Transverse colon (tissue), 4 donors: ENCODE measurements at regions not wholly inside any gene's neighbourhood (a gene's known extent, or its start where the extent isn't known, plus 50 kb on each side); places are given as distances from the start of the nearest gene placed in this dataset.

Source experiments
- DNase-seq: peaks from one replicate; pipeline ENCODE4 v3.0.0-alpha.2; 2019
- H3K27ac ChIP-seq, 4 donors: fragments of 200-600 bp; sonication (generic); 2 replicates each; pipeline ENCODE4 v1.5.1; 2016 to 2018; ENCODE audit warnings: inconsistent platforms in 4 of 4
- H3K27me3 ChIP-seq: fragments of 200-600 bp; sonication (generic); 2 replicates; pipeline ENCODE4 v1.5.1; 2017; ENCODE audit warnings: inconsistent platforms
- H3K36me3 ChIP-seq, 4 donors: fragments of 200-600 bp; sonication (generic); 2 replicates each; pipeline ENCODE4 v1.5.1; 2017 to 2019; ENCODE audit warnings: inconsistent platforms in 4 of 4
- H3K4me1 ChIP-seq, 4 donors: fragments of 200-600 bp; sonication (generic); 2 replicates each; pipeline ENCODE4 v1.5.1; 2017 to 2020; ENCODE audit warnings: inconsistent platforms in 4 of 4
- H3K4me3 ChIP-seq, 4 donors: fragments of 200-600 bp; sonication (generic); 1 replicate in 1 of 4; 2 replicates in 3 of 4; pipeline versions ENCODE4 v1.5.1 to v1.6.1; 2017 to 2019; ENCODE audit warnings: inconsistent platforms in 4 of 4
- H3K9me3 ChIP-seq, 2 donors: fragments of 200-600 bp; sonication (generic); 2 replicates each; pipeline ENCODE4 v1.5.1; 2017 to 2019; ENCODE audit warnings: inconsistent platforms in 2 of 2
- CTCF ChIP-seq, 5 experiments: fragments of 200-600 bp in 3 of 5; fragments of 450-650 bp in 2 of 5; sonication (generic) in 3 of 5; IDR thresholded peaks; 1 replicate in 2 of 5; 2 replicates in 3 of 5; pipeline ENCODE4 v1.5.1; 2016 to 2017; ENCODE audit warnings: antibody characterized with exemption in 5 of 5, inconsistent platforms in 3 of 5, mild to moderate bottlenecking in 2 of 5, moderate library complexity in 1 of 5
- EP300 ChIP-seq: sonication (generic); formaldehyde crosslinking; IDR thresholded peaks from one replicate; pipeline ENCODE4 v1.6.1; 2017; ENCODE audit warnings: antibody characterized with exemption, low read depth
- POLR2A ChIP-seq: fragments of 450-650 bp; IDR thresholded peaks from one replicate; pipeline ENCODE4 v1.6.1; 2016; ENCODE audit warnings: antibody characterized with exemption, mild to moderate bottlenecking, moderate library complexity
- POLR2AphosphoS5 ChIP-seq, 3 donors: sonication (generic); formaldehyde crosslinking; IDR thresholded peaks; one replicate each; pipeline ENCODE4 v1.6.1; 2016; ENCODE audit warnings: antibody characterized with exemption in 3 of 3
- WGBS, 2 donors: methylation state at CpG; one replicate each; pipeline ENCODE4 v1.1.5; 2018; ENCODE audit warnings: low coverage in 1 of 2; 5-methylcytosine and 5-hydroxymethylcytosine counted together
- in situ Hi-C, 4 donors: fragments of 200-750 bp; cut with MboI; loops; one replicate each; pipeline versions ENCODE4 v1.15.0 to v1.15.1; 2017; ENCODE audit warnings: low sequenced_read_pairs in 3 of 4, low pct_ligation_motif_present in 1 of 4, low pct_unique_long_range_greater_than_20kb in 1 of 4
- intact Hi-C: fragments of 100-400 bp; cut with DNase I; formaldehyde crosslinking; loops from one replicate; pipeline ENCODE4 v1.15.1; 2023; ENCODE audit warnings: low total_unique reads

- Histone ChIP-seq H3K4me3 (no peak overlapping the region), H3K4me1 (peaks cover 0 to 8% (median 3%) of the 10 kb centered on the region in 4 donors), H3K27ac (no peak overlapping the region), H3K36me3 (no peaks in the 10 kb centered on the region), H3K9me3 (no peaks in the 10 kb centered on the region), H3K27me3 (no peaks in the 10 kb centered on the region)
- intact Hi-C loops: loop anchor here (5.0 kb wide), 1 partner anchor 62 kb away; no protein-coding TSS in a partner anchor
- 69 to 70% methylated on average over 2 to 11 of the region's 11 CpGs for WGBS, 2 donors
- DNase-seq: no peak
- in situ Hi-C loops: loop anchor here in 3 of 4 donors (10.0 to 25.0 kb wide), 2 partner anchors 464 to 777 kb away; partner anchors contain the start of gene EFNB1 (in 3 of the 3)
- TF ChIP-seq POLR2AphosphoS5 (IDR thresholded peaks at IDR 0.05) (no peak), EP300 (no peak), CTCF (IDR thresholded peaks at IDR 0.05) (no peak), POLR2A (no peak)
These were observed 124.0 kb upstream of the PJA1 start for GRCh38 chrX:69289046-69289792.

GRCh38 chrX:69287095-69287494, 121.8 kb upstream of the PJA1 start:
- 92% methylated on average over 3 of the region's 3 CpGs; no CpG with 5 or more reads in 1 of the 2 donors for WGBS, 2 donors
- Histone ChIP-seq H3K4me1 (peaks cover 0 to 8% (median 3%) of the 10 kb centered on the region in 4 donors), H3K27ac (no peak overlapping the region), H3K36me3 (no peaks in the 10 kb centered on the region), H3K27me3 (no peaks in the 10 kb centered on the region), H3K9me3 (no peaks in the 10 kb centered on the region), H3K4me3 (no peak overlapping the region)
- TF ChIP-seq POLR2A (no peak), CTCF (IDR thresholded peaks at IDR 0.05) (no peak), EP300 (no peak), POLR2AphosphoS5 (IDR thresholded peaks at IDR 0.05) (no peak)
- in situ Hi-C loops: loop anchor here in 3 of 4 donors (10.0 to 25.0 kb wide), 2 partner anchors 462 to 775 kb away; partner anchors contain the start of gene EFNB1 (in 3 of the 3)
- intact Hi-C loops: loop anchor here (5.0 kb wide), 1 partner anchor 60 kb away; no protein-coding TSS in a partner anchor
- DNase-seq: no peak

GRCh38 chrX:69286565-69286906, 121.3 kb upstream of the PJA1 start:
- DNase-seq: no peak
- intact Hi-C loops (loop anchor here (5.0 kb wide), 1 partner anchor 59 kb away; no protein-coding TSS in a partner anchor), in situ Hi-C loops (loop anchor here in 3 of 4 donors (10.0 to 25.0 kb wide), 2 partner anchors 462 to 774 kb away; partner anchors contain the start of gene EFNB1 (in 3 of the 3))
- TF ChIP-seq POLR2AphosphoS5 (IDR thresholded peaks at IDR 0.05): no peak
- TF ChIP-seq CTCF (IDR thresholded peaks at IDR 0.05): no peak
- TF ChIP-seq POLR2A: no peak
- TF ChIP-seq EP300: no peak
- no peak overlapping the region for H3K4me3 ChIP-seq
- H3K4me1 ChIP-seq: peaks cover 0 to 8% (median 3%) of the 10 kb centered on the region in 4 donors
- 78% methylated on average over 6 of the region's 6 CpGs; no CpG with 5 or more reads in 1 of the 2 donors for WGBS, 2 donors
- H3K36me3 ChIP-seq: no peaks in the 10 kb centered on the region
- H3K27ac ChIP-seq: no peak overlapping the region
- H3K9me3 ChIP-seq: no peaks in the 10 kb centered on the region
- no peaks in the 10 kb centered on the region for H3K27me3 ChIP-seq

- 12% methylated on average over 31 of the region's 31 CpGs; no CpG with 5 or more reads in 1 of the 2 donors for WGBS, 2 donors
- Histone ChIP-seq H3K4me3 (peak overlapping the region in 3 of 4 donors; percentile 20 to 48 (median 31)), H3K27me3 (no peaks in the 10 kb centered on the region), H3K9me3 (no peaks in the 10 kb centered on the region), H3K36me3 (no peaks in the 10 kb centered on the region), H3K27ac (peak overlapping the region; percentile 22 to 56 (median 52)), H3K4me1 (peaks cover 0 to 8% (median 3%) of the 10 kb centered on the region in 4 donors)
- intact Hi-C loops (loop anchor here (5.0 kb wide), 1 partner anchor 59 kb away; no protein-coding TSS in a partner anchor), in situ Hi-C loops (loop anchor here in 3 of 4 donors (10.0 to 25.0 kb wide), 2 partner anchors 461 to 774 kb away; partner anchors contain the start of gene EFNB1 (in 3 of the 3))
- peak; percentile 64 for DNase-seq
- TF ChIP-seq POLR2AphosphoS5 (IDR thresholded peaks at IDR 0.05): no peak
- TF ChIP-seq CTCF (IDR thresholded peaks at IDR 0.05): peak; percentile 71 to 91 (median 77)
These were observed 120.8 kb upstream of the PJA1 start for GRCh38 chrX:69285881-69286564.
